Esophagus (tissue), 2 donors: ENCODE measurements at regions not wholly inside any gene's neighbourhood (a gene's known extent, or its start where the extent isn't known, plus 50 kb on each side); places are given as distances from the start of the nearest gene placed in this dataset.

Experiments used
- H3K27ac ChIP-seq, 2 donors: one replicate each; pipeline ENCODE4 v1.5.1; 2013; ENCODE audit warnings: low read depth in 2 of 2, mild to moderate bottlenecking in 2 of 2, inconsistent platforms in 1 of 2, low read length in 1 of 2, moderate library complexity in 1 of 2
- H3K27me3 ChIP-seq, 2 donors: one replicate each; pipeline ENCODE4 v1.6.1; 2013; ENCODE audit warnings: low read length in 2 of 2, control low read depth in 1 of 2, mild to moderate bottlenecking in 1 of 2; ENCODE audit not compliant: insufficient read depth in 2 of 2, control insufficient read depth in 1 of 2
- H3K36me3 ChIP-seq, 2 donors: one replicate each; pipeline ENCODE4 v1.6.1; 2013; ENCODE audit warnings: low read length in 1 of 2; ENCODE audit not compliant: control insufficient read depth in 2 of 2, insufficient read depth in 2 of 2
- H3K4me1 ChIP-seq, 2 donors: one replicate each; pipeline ENCODE4 v1.6.1; 2013; ENCODE audit warnings: low read length in 1 of 2; ENCODE audit not compliant: control insufficient read depth in 2 of 2, insufficient read depth in 2 of 2
- H3K4me3 ChIP-seq, 2 donors: one replicate each; pipeline ENCODE4 v1.5.1; 2013; ENCODE audit warnings: low read length in 2 of 2, mild to moderate bottlenecking in 2 of 2, low read depth in 1 of 2, moderate library complexity in 1 of 2
- H3K9me3 ChIP-seq, 2 donors: one replicate each; pipeline ENCODE4 v1.6.1; 2013; ENCODE audit warnings: mild to moderate bottlenecking in 2 of 2, low read depth in 1 of 2, low read length in 1 of 2, moderate library complexity in 1 of 2; ENCODE audit not compliant: control insufficient read depth in 2 of 2, insufficient read depth in 1 of 2
- WGBS, 2 donors: extraction: QIAGEN DNeasy Blood & Tissue Kit; methylation state at CpG; one replicate each; pipeline ENCODE4 v1.1.7; 2013; 5-methylcytosine and 5-hydroxymethylcytosine counted together
- donor health status: healthy with polysubstance abuse.
- donor health status: Bipolar disorder and iron deficiency.

DNA sequence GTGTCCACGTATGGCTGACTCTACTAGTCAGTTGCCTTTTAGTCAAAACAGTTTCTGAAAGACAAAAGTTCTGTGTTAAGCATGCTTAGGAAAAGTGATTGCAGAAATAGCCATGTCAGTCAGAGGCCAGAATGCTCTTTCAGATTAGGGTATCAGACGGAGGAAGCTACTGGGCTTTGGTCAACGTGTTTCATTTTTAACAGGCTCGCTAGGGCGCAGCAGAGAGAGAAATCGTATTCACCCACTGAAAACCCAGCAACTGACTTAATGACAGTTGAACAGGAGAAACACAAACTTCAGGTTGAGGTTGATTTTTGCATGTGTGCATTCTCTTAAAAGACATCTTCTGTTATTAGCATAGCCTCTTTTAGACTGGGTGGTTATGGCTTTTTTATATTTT lies 322.6 kb upstream of the KIAA1217 start:
- whole genome bisulfite sequencing, 2 donors = 51 to 58% methylated on average over 6 of the region's 6 CpGs

GRCh38 chr10:23891301-23891700 lies 317.6 kb upstream of the KIAA1217 start:
- Histone ChIP-seq H3K36me3 (no peaks in the 10 kb centered on the region), H3K4me3 (no peak overlapping the region), H3K4me1 (no peaks in the 10 kb centered on the region), H3K27ac (no peak overlapping the region), H3K9me3 (no peaks in the 10 kb centered on the region), H3K27me3 (no peaks in the 10 kb centered on the region)
- WGBS, 2 donors = 79 to 80% methylated on average over 4 of the region's 4 CpGs

More for the DNA sequence above, 322.6 kb upstream of the KIAA1217 start:
- Histone ChIP-seq H3K4me1 (no peaks in the 10 kb centered on the region), H3K27me3 (no peaks in the 10 kb centered on the region), H3K27ac (no peak overlapping the region), H3K4me3 (no peak overlapping the region), H3K9me3 (no peaks in the 10 kb centered on the region), H3K36me3 (no peaks in the 10 kb centered on the region)

DNA sequence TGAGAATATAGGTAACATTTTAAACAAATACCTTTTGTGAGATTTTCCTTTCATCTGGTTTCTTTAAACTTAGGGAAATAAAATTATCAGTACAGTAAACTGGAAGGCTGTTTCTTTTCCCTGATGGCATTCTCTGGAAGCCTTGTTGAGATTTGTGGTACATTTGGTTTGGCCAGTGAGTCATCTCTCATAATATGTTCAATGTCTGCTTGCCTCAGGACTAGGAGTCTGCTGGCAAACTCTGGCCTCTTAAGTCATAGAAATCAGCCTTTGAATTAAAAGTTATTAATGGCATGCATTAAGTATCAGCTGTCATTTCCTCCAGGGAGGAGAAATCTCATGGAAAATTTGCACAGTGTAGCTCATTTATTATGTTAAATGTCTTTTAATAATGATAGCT lies 316.6 kb upstream of the KIAA1217 start:
- Histone ChIP-seq H3K27ac (no peak overlapping the region), H3K9me3 (no peaks in the 10 kb centered on the region), H3K36me3 (no peaks in the 10 kb centered on the region), H3K4me1 (no peaks in the 10 kb centered on the region), H3K4me3 (no peak overlapping the region), H3K27me3 (no peaks in the 10 kb centered on the region)

DNA sequence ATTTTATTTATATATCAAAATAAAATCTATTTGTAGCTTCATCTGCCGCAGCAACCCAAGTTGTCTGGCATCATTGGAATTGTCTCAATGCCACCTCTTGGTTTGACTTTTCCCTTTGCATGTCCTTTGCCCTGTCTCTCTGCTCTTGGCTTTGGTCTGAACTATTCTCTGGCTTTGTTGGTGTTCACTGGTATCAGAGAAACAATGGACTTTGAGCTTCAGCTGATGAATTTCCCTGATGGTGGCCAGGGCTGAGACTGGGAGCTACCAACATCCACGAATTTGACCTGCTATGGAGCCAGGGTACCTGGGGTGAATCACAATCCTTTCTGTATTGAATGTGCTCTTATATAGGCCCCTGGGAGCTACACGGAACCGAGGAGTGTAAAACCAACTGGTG lies 311.7 kb upstream of the KIAA1217 start:
- Histone ChIP-seq H3K36me3 (no peaks in the 10 kb centered on the region), H3K27me3 (no peaks in the 10 kb centered on the region), H3K4me3 (no peak overlapping the region), H3K27ac (no peak overlapping the region), H3K9me3 (peaks cover 0 to 2% of the 10 kb centered on the region in 2 donors), H3K4me1 (no peaks in the 10 kb centered on the region)
- WGBS, 2 donors = 72 to 78% methylated on average over 4 of the region's 4 CpGs

- WGBS, 2 donors = 91 to 94% methylated on average over 3 of the region's 3 CpGs
- Histone ChIP-seq H3K4me3 (no peak overlapping the region), H3K9me3 (peaks cover 0 to 2% of the 10 kb centered on the region in 2 donors), H3K4me1 (no peaks in the 10 kb centered on the region), H3K36me3 (no peaks in the 10 kb centered on the region), H3K27ac (no peak overlapping the region), H3K27me3 (no peaks in the 10 kb centered on the region)
Measured at GRCh38 chr10:23897861-23898260, 311.1 kb upstream of the KIAA1217 start.

DNA sequence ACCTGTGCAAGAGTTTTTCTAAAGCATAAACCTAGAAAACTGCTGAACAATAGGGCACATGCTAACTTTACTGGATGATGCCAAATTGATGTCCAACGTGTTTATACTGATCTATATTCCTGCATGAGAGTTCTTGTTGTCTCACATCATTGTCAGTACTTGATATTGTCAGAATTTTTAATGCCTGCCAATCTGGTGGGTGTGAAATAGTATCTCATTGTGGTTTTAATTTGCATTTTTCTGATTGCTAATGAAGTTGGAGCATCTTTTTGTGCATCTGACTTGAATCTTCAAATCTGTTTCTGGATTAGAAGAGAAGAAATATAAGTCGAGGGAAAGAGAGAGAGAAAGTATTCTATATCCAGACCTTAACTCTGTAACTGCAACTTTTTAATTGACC lies 309.8 kb upstream of the KIAA1217 start:
- no peak overlapping the region for H3K27ac ChIP-seq
- H3K4me1 ChIP-seq = no peaks in the 10 kb centered on the region
- H3K4me3 ChIP-seq = no peak overlapping the region
- WGBS, 2 donors = 55 to 70% methylated on average over 2 of the region's 2 CpGs
- H3K36me3 ChIP-seq = no peaks in the 10 kb centered on the region
- peaks cover 0 to 2% of the 10 kb centered on the region in 2 donors for H3K9me3 ChIP-seq
- no peaks in the 10 kb centered on the region for H3K27me3 ChIP-seq

- Histone ChIP-seq H3K4me1 (no peaks in the 10 kb centered on the region), H3K36me3 (no peaks in the 10 kb centered on the region), H3K4me3 (no peak overlapping the region), H3K27ac (no peak overlapping the region), H3K9me3 (peaks cover 0 to 3% of the 10 kb centered on the region in 2 donors), H3K27me3 (no peaks in the 10 kb centered on the region)
- WGBS, 2 donors = 86 to 87% methylated on average over 2 of the region's 2 CpGs
Measured at GRCh38 chr10:23910291-23910690, 298.6 kb upstream of the KIAA1217 start.

GRCh38 chr10:23912884-23913404 lies 296.0 kb upstream of the KIAA1217 start:
- H3K27me3 ChIP-seq = no peaks in the 10 kb centered on the region
- H3K9me3 ChIP-seq = peaks cover 0 to 3% of the 10 kb centered on the region in 2 donors
- no peak overlapping the region for H3K27ac ChIP-seq
- H3K4me1 ChIP-seq = no peaks in the 10 kb centered on the region
- 38 to 49% methylated on average over 6 of the region's 6 CpGs for WGBS, 2 donors
- H3K4me3 ChIP-seq = no peak overlapping the region
- no peaks in the 10 kb centered on the region for H3K36me3 ChIP-seq

DNA sequence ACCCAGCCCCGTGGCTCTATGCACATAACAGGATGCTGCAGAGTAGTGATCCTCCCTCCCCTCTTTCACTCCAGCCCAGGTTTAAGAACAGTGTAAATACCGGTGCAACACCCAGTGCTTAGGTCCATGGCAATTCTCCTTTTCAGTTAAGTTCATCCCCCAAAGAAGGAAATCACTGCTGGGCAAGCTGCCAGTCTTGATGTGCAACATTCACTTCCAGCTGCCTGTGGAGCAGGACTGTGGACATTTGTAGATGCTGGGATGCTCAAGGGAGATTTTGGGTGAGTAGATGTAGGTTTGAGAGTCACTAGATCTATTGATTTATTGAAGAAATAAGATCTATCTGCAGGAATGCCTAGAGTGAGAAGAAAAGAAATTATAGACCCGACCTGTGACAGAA lies 294.3 kb upstream of the KIAA1217 start:
- Histone ChIP-seq H3K9me3 (peaks cover 0 to 3% of the 10 kb centered on the region in 2 donors), H3K27me3 (no peaks in the 10 kb centered on the region)
- 62 to 66% methylated on average over 3 of the region's 3 CpGs for WGBS, 2 donors

DNA sequence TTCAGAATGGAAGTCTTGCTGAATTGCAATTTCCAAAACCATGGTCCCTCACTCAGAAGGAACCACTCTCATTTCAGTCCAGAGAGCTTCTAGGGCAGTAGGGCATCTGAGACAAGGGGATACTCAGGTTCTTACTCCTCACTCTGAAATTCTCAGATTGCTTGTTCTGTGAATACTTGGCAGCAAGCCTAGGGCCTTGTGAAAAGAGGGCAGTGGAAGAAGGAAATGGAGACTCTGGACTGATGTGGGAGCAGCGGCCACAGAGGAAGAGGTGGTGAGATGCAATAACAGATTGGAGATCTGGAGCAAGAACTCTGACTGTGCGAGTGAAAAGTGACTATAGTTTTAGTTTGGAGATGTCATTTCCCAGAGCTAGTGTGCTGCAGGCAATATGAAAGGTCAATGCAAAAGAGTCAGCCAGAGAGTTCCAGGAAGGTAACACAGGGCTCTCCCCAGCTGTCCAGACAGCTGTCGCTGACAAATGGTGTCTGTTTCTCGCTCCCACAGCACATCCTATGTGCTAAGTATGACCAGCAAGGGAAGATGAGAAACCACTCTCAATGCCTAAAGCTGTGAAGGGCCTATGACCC lies 291.6 kb upstream of the KIAA1217 start:
- H3K9me3 ChIP-seq = peaks cover 0 to 5% of the 10 kb centered on the region in 2 donors
- WGBS, 2 donors = 63 to 65% methylated on average over 4 of the region's 4 CpGs
- no peaks in the 10 kb centered on the region for H3K36me3 ChIP-seq
- no peaks in the 10 kb centered on the region for H3K27me3 ChIP-seq
- H3K4me3 ChIP-seq = no peak overlapping the region
- H3K4me1 ChIP-seq = no peaks in the 10 kb centered on the region
- H3K27ac ChIP-seq = no peak overlapping the region

More for the DNA sequence above, 294.3 kb upstream of the KIAA1217 start:
- Histone ChIP-seq H3K4me1 (no peaks in the 10 kb centered on the region), H3K27ac (no peak overlapping the region), H3K36me3 (no peaks in the 10 kb centered on the region), H3K4me3 (no peak overlapping the region)
